ENCODE measurements at regions not wholly inside any gene's neighbourhood (a gene's known extent, or its start where the extent isn't known, plus 50 kb on each side); places are given as distances from the start of the nearest gene placed in this dataset.

- Mint-ChIP-seq H3K4me3 (no peak overlapping the region), H3K4me1 (ENCODE audit: low read depth) (no peaks in the 10 kb centered on the region), H3K27me3 (ENCODE audit: low read depth) (peaks cover 5% of the 10 kb centered on the region), H3K27ac (no peak overlapping the region), H3K9me3 (no peaks in the 10 kb centered on the region), H3K36me3 (ENCODE audit: low read depth) (no peaks in the 10 kb centered on the region)
- intact Hi-C loops (cut with micrococcal nuclease): no loop called here
- DNase-seq: no peak
- CTCF ChIA-PET: no interaction called here
Measured at GRCh38 chr5:113896789-113897188, 383.3 kb downstream of the YTHDC2 start.

DNA sequence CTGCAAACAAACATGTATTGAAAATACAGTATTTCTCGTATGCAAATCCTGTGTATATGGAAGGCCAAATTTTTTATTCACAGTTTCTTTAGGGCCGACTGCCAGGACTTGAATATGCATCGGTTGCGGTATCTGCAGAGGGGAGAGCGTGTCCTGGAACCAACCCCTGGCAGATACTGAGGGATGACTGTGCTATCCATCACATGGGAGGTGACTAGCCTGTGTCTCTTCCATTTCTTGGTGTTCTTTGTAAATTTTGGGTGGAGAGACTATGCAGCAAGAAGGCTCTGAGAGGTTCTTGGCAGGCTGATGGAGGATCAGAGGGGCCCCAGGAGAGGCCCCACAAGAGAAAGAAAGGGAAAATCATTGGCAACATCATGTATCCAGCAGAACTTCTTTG is 384.3 kb downstream of the YTHDC2 start:
- DNase-seq: no peak
- Mint-ChIP-seq H3K9me3 (no peaks in the 10 kb centered on the region), H3K4me3 (no peak overlapping the region), H3K4me1 (ENCODE audit: low read depth) (no peaks in the 10 kb centered on the region), H3K27me3 (ENCODE audit: low read depth) (peaks cover 5% of the 10 kb centered on the region), H3K36me3 (ENCODE audit: low read depth) (no peaks in the 10 kb centered on the region), H3K27ac (no peak overlapping the region)
- intact Hi-C loops (cut with micrococcal nuclease): no loop called here
- CTCF ChIA-PET: no interaction called here

- CTCF ChIA-PET: no interaction called here
- Mint-ChIP-seq H3K4me1 (ENCODE audit: low read depth) (no peaks in the 10 kb centered on the region), H3K36me3 (ENCODE audit: low read depth) (no peaks in the 10 kb centered on the region), H3K9me3 (no peaks in the 10 kb centered on the region), H3K27me3 (ENCODE audit: low read depth) (peaks cover 5% of the 10 kb centered on the region), H3K27ac (no peak overlapping the region), H3K4me3 (no peak overlapping the region)
- no peak for DNase-seq
- intact Hi-C loops (cut with micrococcal nuclease): no loop called here
Measured at GRCh38 chr5:113900141-113900540, 386.6 kb downstream of the YTHDC2 start.

DNA sequence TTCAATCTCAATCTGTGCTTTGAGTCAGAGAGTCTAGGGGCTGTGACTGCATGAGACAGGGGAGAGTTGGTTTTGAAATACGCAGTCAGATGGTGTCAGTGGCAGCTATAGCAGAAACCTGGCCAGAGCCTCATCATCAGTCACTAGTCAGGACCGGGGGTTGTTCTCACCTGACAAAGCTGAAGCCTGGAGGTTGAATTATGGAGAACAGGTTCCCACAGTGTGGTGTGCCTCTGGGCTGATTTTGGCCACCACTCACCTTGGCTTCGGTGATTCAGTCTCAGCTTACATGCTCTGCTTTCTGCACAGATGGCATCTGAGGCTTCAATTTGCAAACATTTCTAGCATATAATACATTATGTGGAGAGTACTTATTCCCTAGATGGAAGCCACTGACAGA is 387.3 kb downstream of the YTHDC2 start:
- Mint-ChIP-seq H3K36me3 (ENCODE audit: low read depth) (no peaks in the 10 kb centered on the region), H3K9me3 (no peaks in the 10 kb centered on the region), H3K4me3 (no peak overlapping the region), H3K27ac (no peak overlapping the region), H3K4me1 (ENCODE audit: low read depth) (no peaks in the 10 kb centered on the region), H3K27me3 (ENCODE audit: low read depth) (peaks cover 5% of the 10 kb centered on the region)
- CTCF ChIA-PET: no interaction called here
- no peak for DNase-seq
- intact Hi-C loops (cut with micrococcal nuclease): no loop called here

DNA sequence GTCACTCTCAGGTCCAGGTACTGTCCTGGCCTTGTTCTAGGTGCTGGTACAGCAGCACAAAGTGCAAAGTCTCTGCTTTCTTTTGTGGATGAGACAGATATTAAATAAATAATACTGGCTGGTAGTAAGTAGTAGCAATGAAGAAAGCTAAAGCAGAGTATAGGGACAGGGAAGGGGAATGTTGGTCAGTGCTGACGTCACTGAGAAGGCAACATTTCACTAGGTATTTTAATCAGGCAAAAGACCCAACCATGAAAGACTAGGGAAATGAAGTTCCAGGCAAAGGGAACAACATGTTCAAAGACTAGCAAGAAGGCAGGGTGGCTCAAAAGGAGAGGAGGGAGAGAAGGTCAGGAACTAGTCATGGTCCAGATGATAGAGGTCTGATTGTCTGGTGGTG is 388.2 kb downstream of the YTHDC2 start:
- no peak for DNase-seq
- intact Hi-C loops (cut with micrococcal nuclease): no loop called here
- Mint-ChIP-seq H3K9me3 (no peaks in the 10 kb centered on the region), H3K4me1 (ENCODE audit: low read depth) (no peaks in the 10 kb centered on the region), H3K4me3 (no peak overlapping the region), H3K36me3 (ENCODE audit: low read depth) (no peaks in the 10 kb centered on the region), H3K27me3 (ENCODE audit: low read depth) (peaks cover 5% of the 10 kb centered on the region), H3K27ac (no peak overlapping the region)
- CTCF ChIA-PET: no interaction called here

DNA sequence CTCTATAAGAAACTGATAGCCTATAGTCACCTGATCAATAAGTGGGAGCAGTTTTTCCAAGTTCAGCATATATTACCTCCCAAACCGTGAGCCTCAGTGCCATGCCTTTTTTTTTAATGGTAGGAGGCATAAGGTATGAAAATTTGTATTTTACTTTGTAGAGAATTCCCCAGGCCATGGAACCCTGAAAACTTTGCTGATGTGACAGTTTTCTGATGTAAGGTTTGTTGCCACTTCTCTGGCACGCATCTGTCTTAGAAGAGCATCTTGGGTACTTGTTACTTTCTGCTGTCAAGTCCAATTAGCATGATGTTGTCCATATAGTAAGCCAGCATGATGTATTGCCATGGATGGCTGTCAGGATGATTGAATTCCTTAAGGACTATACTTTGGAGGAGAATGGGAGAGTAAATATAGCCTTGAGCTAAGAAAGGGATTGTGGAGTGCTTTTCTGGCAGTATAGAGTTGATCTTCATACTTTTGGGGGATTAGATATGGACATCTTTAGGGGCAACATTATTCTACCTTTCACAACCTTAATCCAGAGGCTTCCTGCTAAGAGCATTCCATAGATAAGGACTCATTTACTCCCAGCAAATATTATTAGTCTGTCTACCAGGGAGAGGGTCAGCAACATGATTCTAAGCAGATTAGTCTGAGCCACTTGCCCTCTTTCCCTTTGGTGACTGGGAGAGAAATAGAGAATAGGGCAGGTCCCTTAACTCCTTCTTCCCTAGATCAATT is 389.6 kb downstream of the YTHDC2 start:
- Mint-ChIP-seq H3K4me1 (ENCODE audit: low read depth) (no peaks in the 10 kb centered on the region), H3K9me3 (no peaks in the 10 kb centered on the region), H3K27ac (no peak overlapping the region), H3K4me3 (no peak overlapping the region), H3K36me3 (ENCODE audit: low read depth) (no peaks in the 10 kb centered on the region), H3K27me3 (ENCODE audit: low read depth) (peaks cover 2% of the 10 kb centered on the region)
- intact Hi-C loops (cut with micrococcal nuclease): no loop called here
- CTCF ChIA-PET: interaction anchor here (0.9 kb wide), 1 partner anchor 39 kb away, joined by 3 read pairs; no protein-coding TSS in a partner anchor
- no peak for DNase-seq

GRCh38 chr5:113909782-113910181 is 396.3 kb downstream of the YTHDC2 start:
- intact Hi-C loops (cut with micrococcal nuclease): no loop called here
- Mint-ChIP-seq H3K27ac (no peak overlapping the region), H3K4me1 (ENCODE audit: low read depth) (no peaks in the 10 kb centered on the region), H3K27me3 (ENCODE audit: low read depth) (no peaks in the 10 kb centered on the region), H3K9me3 (no peaks in the 10 kb centered on the region), H3K4me3 (no peak overlapping the region), H3K36me3 (ENCODE audit: low read depth) (no peaks in the 10 kb centered on the region)
- CTCF ChIA-PET: no interaction called here
- no peak for DNase-seq

GRCh38 chr5:113917997-113918396 is 404.5 kb downstream of the YTHDC2 start:
- H3K27ac Mint-ChIP-seq: no peak overlapping the region
- H3K4me1 Mint-ChIP-seq (ENCODE audit: low read depth): no peaks in the 10 kb centered on the region
- CTCF ChIA-PET: no interaction called here
- intact Hi-C loops (cut with micrococcal nuclease): no loop called here
- no peak for DNase-seq
- no peaks in the 10 kb centered on the region for H3K27me3 Mint-ChIP-seq (ENCODE audit: low read depth)
- no peaks in the 10 kb centered on the region for H3K36me3 Mint-ChIP-seq (ENCODE audit: low read depth)
- H3K9me3 Mint-ChIP-seq: no peaks in the 10 kb centered on the region
- H3K4me3 Mint-ChIP-seq: no peak overlapping the region

DNA sequence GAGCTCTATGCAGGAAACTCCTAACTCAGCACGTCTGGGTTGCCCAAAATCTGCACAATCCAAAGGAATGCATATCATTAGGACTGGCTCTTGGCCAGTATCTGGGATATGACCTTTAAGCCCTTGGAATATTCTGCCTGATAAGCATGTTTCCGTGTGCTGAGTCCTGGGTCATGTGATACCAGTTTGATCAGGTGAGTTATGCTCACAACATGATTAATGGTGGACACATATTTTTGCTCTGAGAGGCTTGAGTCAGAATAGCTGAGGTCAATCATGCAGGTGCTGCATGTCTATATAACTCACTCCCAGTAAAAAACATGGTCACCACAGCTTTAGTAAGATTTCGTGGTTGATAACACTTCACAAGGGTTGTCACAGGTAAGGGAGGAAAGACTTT is 408.8 kb downstream of the YTHDC2 start:
- H3K4me1 Mint-ChIP-seq (ENCODE audit: low read depth): no peaks in the 10 kb centered on the region
- no peak overlapping the region for H3K4me3 Mint-ChIP-seq
- H3K27me3 Mint-ChIP-seq (ENCODE audit: low read depth): no peaks in the 10 kb centered on the region
- H3K9me3 Mint-ChIP-seq: no peaks in the 10 kb centered on the region
- CTCF ChIA-PET: no interaction called here
- DNase-seq: no peak
- no peak overlapping the region for H3K27ac Mint-ChIP-seq
- intact Hi-C loops (cut with micrococcal nuclease): no loop called here
- H3K36me3 Mint-ChIP-seq (ENCODE audit: low read depth): no peaks in the 10 kb centered on the region

DNA sequence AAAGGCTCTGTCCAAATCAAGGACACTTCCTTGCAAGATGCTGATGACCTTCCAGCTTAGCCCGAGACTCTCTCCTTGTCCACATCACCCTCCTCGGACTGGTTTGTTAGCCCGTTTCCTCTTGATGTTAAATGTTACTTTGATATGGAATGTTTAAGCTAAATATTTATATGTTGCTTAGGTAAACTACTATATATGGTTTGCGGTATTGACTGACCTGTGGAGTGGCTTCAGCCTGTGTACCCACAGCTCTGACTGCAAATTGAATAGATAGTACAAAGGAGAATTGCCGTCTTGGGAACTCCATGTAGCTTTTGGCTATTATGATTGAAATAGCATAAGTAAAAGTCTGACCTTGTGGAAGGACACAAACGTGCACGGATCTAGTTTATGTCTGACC is 422.0 kb downstream of the YTHDC2 start:
- intact Hi-C loops (cut with micrococcal nuclease): no loop called here
- H3K9me3 Mint-ChIP-seq: no peaks in the 10 kb centered on the region
- DNase-seq: no peak
- no peaks in the 10 kb centered on the region for H3K4me1 Mint-ChIP-seq (ENCODE audit: low read depth)
- H3K4me3 Mint-ChIP-seq: no peak overlapping the region
- H3K36me3 Mint-ChIP-seq (ENCODE audit: low read depth): no peaks in the 10 kb centered on the region
- H3K27me3 Mint-ChIP-seq (ENCODE audit: low read depth): no peaks in the 10 kb centered on the region
- CTCF ChIA-PET: no interaction called here
- no peak overlapping the region for H3K27ac Mint-ChIP-seq

- CTCF ChIA-PET: no interaction called here
- Mint-ChIP-seq H3K36me3 (ENCODE audit: low read depth) (no peaks in the 10 kb centered on the region), H3K27ac (no peak overlapping the region), H3K4me1 (ENCODE audit: low read depth) (no peaks in the 10 kb centered on the region), H3K27me3 (ENCODE audit: low read depth) (no peaks in the 10 kb centered on the region), H3K9me3 (no peaks in the 10 kb centered on the region), H3K4me3 (no peak overlapping the region)
- DNase-seq: no peak
- intact Hi-C loops (cut with micrococcal nuclease): no loop called here
Measured at GRCh38 chr5:113937301-113937700, 423.8 kb downstream of the YTHDC2 start.

DNA sequence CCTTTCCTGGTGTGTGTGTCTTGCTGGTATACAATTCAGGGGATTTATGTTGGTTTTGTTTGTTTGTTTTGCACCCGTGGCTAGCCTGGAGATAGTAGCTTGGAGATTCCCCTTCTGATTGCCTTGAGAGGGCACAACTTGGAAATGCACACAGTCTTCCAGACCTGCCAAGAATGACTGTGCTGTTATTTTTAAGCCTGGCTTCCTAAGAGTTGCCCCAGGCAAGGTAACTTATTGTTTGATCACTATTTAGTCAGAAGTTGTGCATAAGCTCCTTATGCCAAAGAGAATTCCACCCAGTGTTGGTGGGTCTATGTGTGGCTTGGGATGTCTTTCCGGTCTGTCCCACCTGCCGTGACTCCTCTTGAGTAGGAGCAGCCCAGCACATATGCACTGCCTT is 421.9 kb upstream of the KCNN2 start:
- H3K27me3 Mint-ChIP-seq (ENCODE audit: low read depth): no peaks in the 10 kb centered on the region
- no peak for DNase-seq
- no peaks in the 10 kb centered on the region for H3K4me1 Mint-ChIP-seq (ENCODE audit: low read depth)
- intact Hi-C loops (cut with micrococcal nuclease): no loop called here
- CTCF ChIA-PET: no interaction called here
- H3K9me3 Mint-ChIP-seq: peaks cover 2% of the 10 kb centered on the region
- no peak overlapping the region for H3K4me3 Mint-ChIP-seq
- no peaks in the 10 kb centered on the region for H3K36me3 Mint-ChIP-seq (ENCODE audit: low read depth)
- H3K27ac Mint-ChIP-seq: no peak overlapping the region

DNA sequence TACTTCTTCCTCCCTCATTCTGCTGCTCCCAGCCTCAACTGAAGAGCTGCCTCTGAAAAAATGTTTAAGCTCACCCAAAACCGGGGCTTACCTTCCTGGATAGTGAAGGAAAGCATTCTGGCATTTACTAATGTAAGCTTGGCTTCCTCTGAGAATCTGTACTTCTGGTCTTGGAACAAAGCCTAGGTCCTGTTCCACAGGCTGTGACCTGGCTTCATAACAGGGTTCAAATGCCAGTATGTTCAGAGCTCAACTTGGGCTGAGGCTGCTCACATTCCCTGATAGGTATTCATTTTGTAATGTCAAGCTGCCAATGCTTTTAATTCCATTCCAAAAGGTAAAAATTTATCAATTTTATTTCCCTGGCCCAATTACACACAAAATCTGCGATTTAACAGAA is 411.7 kb upstream of the KCNN2 start:
- no peak for DNase-seq
- Mint-ChIP-seq H3K27ac (no peak overlapping the region), H3K9me3 (peaks cover 6% of the 10 kb centered on the region), H3K27me3 (ENCODE audit: low read depth) (no peaks in the 10 kb centered on the region), H3K4me1 (ENCODE audit: low read depth) (no peaks in the 10 kb centered on the region), H3K4me3 (no peak overlapping the region), H3K36me3 (ENCODE audit: low read depth) (no peaks in the 10 kb centered on the region)
- CTCF ChIA-PET: no interaction called here
- intact Hi-C loops (cut with micrococcal nuclease): no loop called here

- peaks cover 3% of the 10 kb centered on the region for H3K9me3 Mint-ChIP-seq
- no peaks in the 10 kb centered on the region for H3K27me3 Mint-ChIP-seq (ENCODE audit: low read depth)
- CTCF ChIA-PET: no interaction called here
- H3K36me3 Mint-ChIP-seq (ENCODE audit: low read depth): no peaks in the 10 kb centered on the region
- H3K27ac Mint-ChIP-seq: no peak overlapping the region
- no peak for DNase-seq
- intact Hi-C loops (cut with micrococcal nuclease): no loop called here
- H3K4me1 Mint-ChIP-seq (ENCODE audit: low read depth): no peaks in the 10 kb centered on the region
- no peak overlapping the region for H3K4me3 Mint-ChIP-seq
Measured at GRCh38 chr5:113965225-113965624, 396.6 kb upstream of the KCNN2 start.

Data from activated naive CD4-positive, alpha-beta T cell treated with anti-CD3 and anti-CD28 coated beads for 36 hours (primary cell).